GM12865 (cell line): ENCODE measurements at regions not wholly inside any gene's neighbourhood (a gene's known extent, or its start where the extent isn't known, plus 50 kb on each side); places are given as distances from the start of the nearest gene placed in this dataset.
A peak's percentile ranks its signal among the peaks of the same experiment; 100 is the strongest.

Source experiments
- DNase-seq: peaks from one replicate; pipeline ENCODE4 v3.0.0; 2010; ENCODE audit warnings: low read depth
- H3K4me3 ChIP-seq: 2 replicates; pipeline ENCODE4 v1.5.1; 2011; ENCODE audit warnings: mild to moderate bottlenecking, low read depth, low read length, control low read depth
- CTCF ChIP-seq: IDR thresholded peaks from 2 replicates; pipeline ENCODE4 v1.5.1; 2011; ENCODE audit warnings: low read length, control low read depth, low read depth, inconsistent platforms; ENCODE audit not compliant: insufficient read depth; ENCODE audit errors: missing control alignments

- no peak overlapping the region for H3K4me3 ChIP-seq
- no peak for TF ChIP-seq CTCF
- DNase-seq, result no peak
Measured at GRCh38 chr16:73482310-73482709, 434.4 kb upstream of the ZFHX3 start.

- no peak overlapping the region for H3K4me3 ChIP-seq
- TF ChIP-seq CTCF, result no peak
- DNase-seq, result no peak
Measured at GRCh38 chr16:73480381-73480780, 432.5 kb upstream of the ZFHX3 start.

- DNase-seq, result no peak
Measured at GRCh38 chr16:73473713-73474112, 425.8 kb upstream of the ZFHX3 start.

GRCh38 chr16:73464834-73465233 is 416.9 kb upstream of the ZFHX3 start:
- TF ChIP-seq CTCF, result no peak
- DNase-seq, result no peak
- no peak overlapping the region for H3K4me3 ChIP-seq

More at GRCh38 chr16:73473713-73474112, 425.8 kb upstream of the ZFHX3 start:
- H3K4me3 ChIP-seq, result no peak overlapping the region
- TF ChIP-seq CTCF, result no peak

- H3K4me3 ChIP-seq, result no peak overlapping the region
- no peak for TF ChIP-seq CTCF
- DNase-seq, result no peak
Measured at GRCh38 chr16:73459586-73459985, 411.7 kb upstream of the ZFHX3 start.

GRCh38 chr16:73457851-73458250 is 409.9 kb upstream of the ZFHX3 start:
- no peak for TF ChIP-seq CTCF
- H3K4me3 ChIP-seq, result no peak overlapping the region
- DNase-seq, result peak; percentile 21

- H3K4me3 ChIP-seq, result no peak overlapping the region
- no peak for DNase-seq
- TF ChIP-seq CTCF, result no peak
Measured at GRCh38 chr16:73448970-73449369, 401.0 kb upstream of the ZFHX3 start.
